Heart left ventricle (tissue), 13 donors: ENCODE measurements at regions not wholly inside any gene's neighbourhood (a gene's known extent, or its start where the extent isn't known, plus 50 kb on each side); places are given as distances from the start of the nearest gene placed in this dataset.

Experiments used
- CTCF ChIP-seq, 12 donors: fragments of 200-600 bp; sonication (generic) in 4 of 12; IDR thresholded peaks; one replicate each; pipeline versions ENCODE4 v1.5.0 to v1.8.0; 2018 to 2022; ENCODE audit warnings: antibody characterized with exemption in 12 of 12, mild to moderate bottlenecking in 5 of 12
- POLR2A ChIP-seq, 2 donors: fragments of 450-650 bp; IDR thresholded peaks; one replicate each; pipeline ENCODE4 v1.6.1; 2017; ENCODE audit warnings: antibody characterized with exemption in 2 of 2, mild to moderate bottlenecking in 2 of 2, moderate library complexity in 2 of 2
- donor health status: ischemic (EF 13 %, LVEDD 7.1; RV severe dilation, severe dysfunction).
- donor health status: DM: no; HTN: yes; CAD: no.
- donor health status: DM: no; HTN: no; CAD: no.
- donor health status: ischemic (EF 25% LVEDD 6.9; RV normal size, moderate dysfunction).
- donor health status: ischemic (EF 25% LVEDD 5.7; RV mildly dilated, moderate dysfunction).
- donor health status: ischemic (EF 35%, LVEDD 5.7; RV mildly dilated, moderate dysfunction).
- donor health status: nonischemic (EF 11% LVEDD 7.7; RV severe dilation, severe dysfunction).
- donor health status: DM: yes; HTN: yes; CAD: no.
- donor health status: PGD.
- donor health status: ischemic (EF 29% LVEDD 5.4; RV normal size, mild dysfunction).
- donor health status: nonischemic (EF 23%, LVEDD 6.1; RV moderate dilation, normal function).

GRCh38 chr20:21583486-21584168 is 69.8 kb upstream of the NKX2-2 start:
- TF ChIP-seq POLR2A (IDR thresholded peaks at IDR 0.05) (no peak), CTCF (IDR thresholded peaks at IDR 0.05) (no peak)
